Gastrocnemius medialis (tissue), 4 donors: ENCODE measurements at regions not wholly inside any gene's neighbourhood (a gene's known extent, or its start where the extent isn't known, plus 50 kb on each side); places are given as distances from the start of the nearest gene placed in this dataset.

Experiments
- ATAC-seq, 2 donors: fragments of 150-250 bp; one replicate each; pipeline ENCODE4 v1.9.1; 2016
- DNase-seq, 2 donors: peaks; one replicate each; pipeline ENCODE4 v3.0.0-alpha.2; 2019
- H3K27ac ChIP-seq, 4 donors: fragments of 200-600 bp; sonication (generic); 1 replicate in 1 of 4; 2 replicates in 3 of 4; pipeline ENCODE4 v1.5.1; 2016 to 2018; ENCODE audit warnings: mild to moderate bottlenecking in 2 of 4, moderate library complexity in 1 of 4
- H3K27me3 ChIP-seq, 3 donors: fragments of 200-600 bp; sonication (generic) in 2 of 3; 1 replicate in 1 of 3; 2 replicates in 2 of 3; pipeline versions ENCODE4 v1.5.1 to v1.6.0; 2016 to 2019; ENCODE audit warnings: mild to moderate bottlenecking in 1 of 3, moderate library complexity in 1 of 3
- H3K36me3 ChIP-seq, 2 donors: fragments of 200-600 bp; sonication (generic) in 1 of 2; one replicate each; pipeline ENCODE4 v1.5.1; 2017 to 2018
- H3K4me1 ChIP-seq, 2 donors: fragments of 200-600 bp; sonication (generic) in 1 of 2; one replicate each; pipeline ENCODE4 v1.5.1; 2016 to 2017; ENCODE audit warnings: mild to moderate bottlenecking in 2 of 2
- H3K4me3 ChIP-seq, 4 donors: fragments of 200-600 bp; sonication (generic) in 3 of 4; 1 replicate in 1 of 4; 2 replicates in 3 of 4; pipeline ENCODE4 v1.5.1; 2016 to 2019; ENCODE audit warnings: mild to moderate bottlenecking in 2 of 4
- H3K9me3 ChIP-seq, 3 donors: fragments of 200-600 bp; sonication (generic) in 2 of 3; 1 replicate in 1 of 3; 2 replicates in 2 of 3; pipeline ENCODE4 v1.5.1; 2016 to 2019
- CTCF ChIP-seq, 5 experiments: fragments of 450-650 bp in 3 of 5; fragments of 200-600 bp in 2 of 5; sonication (generic) in 2 of 5; IDR thresholded peaks in 4 of 5; conservative IDR thresholded peaks in 1 of 5; 1 replicate in 4 of 5; 2 replicates in 1 of 5; pipeline ENCODE4 v1.5.1; 2016 to 2019; ENCODE audit warnings: antibody characterized with exemption in 5 of 5, mild to moderate bottlenecking in 3 of 5, moderate library complexity in 3 of 5
- POLR2A ChIP-seq, 2 donors: fragments of 450-650 bp; IDR thresholded peaks; one replicate each; pipeline ENCODE4 v1.6.1; 2017; ENCODE audit warnings: antibody characterized with exemption in 2 of 2, mild to moderate bottlenecking in 2 of 2, moderate library complexity in 2 of 2
- in situ Hi-C, 4 donors: fragments of 200-750 bp; cut with MboI; loops; one replicate each; pipeline versions ENCODE4 v1.15.0 to v1.8.0; 2017; ENCODE audit warnings: low sequenced_read_pairs in 4 of 4
- intact Hi-C: fragments of 100-400 bp; cut with DNase I; formaldehyde crosslinking; loops from one replicate; pipeline ENCODE4 v1.15.1; 2023; ENCODE audit warnings: low total_unique reads

- in situ Hi-C loops (no loop called here), intact Hi-C loops (no loop called here)
- no peak overlapping the region for H3K27ac ChIP-seq
- no peaks in the 10 kb centered on the region for H3K27me3 ChIP-seq
- H3K4me3 ChIP-seq, result no peak overlapping the region
- ATAC-seq (no peak), DNase-seq (no peak)
- H3K9me3 ChIP-seq, result no peaks in the 10 kb centered on the region
- TF ChIP-seq POLR2A (IDR thresholded peaks at IDR 0.05) (no peak), CTCF (IDR thresholded peaks at IDR 0.05 in 4 of 5, conservative IDR thresholded peaks at IDR 0.05 in 1 of 5) (no peak)
- H3K4me1 ChIP-seq, result no peaks in the 10 kb centered on the region
- no peaks in the 10 kb centered on the region for H3K36me3 ChIP-seq
Observed at GRCh38 chr6:153816366-153816765, 222.7 kb upstream of the OPRM1 start.

- Histone ChIP-seq H3K4me1 (no peaks in the 10 kb centered on the region), H3K27ac (no peak overlapping the region), H3K9me3 (no peaks in the 10 kb centered on the region), H3K27me3 (no peaks in the 10 kb centered on the region), H3K36me3 (no peaks in the 10 kb centered on the region), H3K4me3 (no peak overlapping the region)
- no peak for TF ChIP-seq POLR2A (IDR thresholded peaks at IDR 0.05)
- TF ChIP-seq CTCF (IDR thresholded peaks at IDR 0.05 in 4 of 5, conservative IDR thresholded peaks at IDR 0.05 in 1 of 5), result no peak
- intact Hi-C loops (no loop called here), in situ Hi-C loops (no loop called here)
- ATAC-seq (no peak), DNase-seq (no peak)
Observed at GRCh38 chr6:153814136-153814535, 224.9 kb upstream of the OPRM1 start.

- ATAC-seq (no peak), DNase-seq (no peak)
- Histone ChIP-seq H3K36me3 (no peaks in the 10 kb centered on the region), H3K4me1 (no peaks in the 10 kb centered on the region), H3K27me3 (no peaks in the 10 kb centered on the region), H3K9me3 (no peaks in the 10 kb centered on the region), H3K4me3 (no peak overlapping the region), H3K27ac (no peak overlapping the region)
- intact Hi-C loops (no loop called here), in situ Hi-C loops (no loop called here)
- TF ChIP-seq CTCF (IDR thresholded peaks at IDR 0.05 in 4 of 5, conservative IDR thresholded peaks at IDR 0.05 in 1 of 5), result no peak
- no peak for TF ChIP-seq POLR2A (IDR thresholded peaks at IDR 0.05)
Observed at GRCh38 chr6:153804755-153805330, 234.2 kb upstream of the OPRM1 start.

- Histone ChIP-seq H3K9me3 (no peaks in the 10 kb centered on the region), H3K27me3 (no peaks in the 10 kb centered on the region), H3K4me3 (no peak overlapping the region), H3K27ac (no peak overlapping the region), H3K36me3 (no peaks in the 10 kb centered on the region), H3K4me1 (no peaks in the 10 kb centered on the region)
- in situ Hi-C loops (no loop called here), intact Hi-C loops (no loop called here)
- ATAC-seq, result no peak
- DNase-seq, result no peak
- TF ChIP-seq CTCF (IDR thresholded peaks at IDR 0.05 in 4 of 5, conservative IDR thresholded peaks at IDR 0.05 in 1 of 5) (no peak), POLR2A (IDR thresholded peaks at IDR 0.05) (no peak)
Observed at GRCh38 chr6:153801917-153802316, 237.1 kb upstream of the OPRM1 start.

- H3K27ac ChIP-seq, result no peak overlapping the region
- no peaks in the 10 kb centered on the region for H3K4me1 ChIP-seq
- intact Hi-C loops (no loop called here), in situ Hi-C loops (no loop called here)
- no peak for ATAC-seq
- H3K27me3 ChIP-seq, result no peaks in the 10 kb centered on the region
- TF ChIP-seq CTCF (IDR thresholded peaks at IDR 0.05 in 4 of 5, conservative IDR thresholded peaks at IDR 0.05 in 1 of 5), result no peak
- TF ChIP-seq POLR2A (IDR thresholded peaks at IDR 0.05), result no peak
- no peaks in the 10 kb centered on the region for H3K36me3 ChIP-seq
- H3K4me3 ChIP-seq, result no peak overlapping the region
- no peak for DNase-seq
- no peaks in the 10 kb centered on the region for H3K9me3 ChIP-seq
Observed at GRCh38 chr6:153800580-153801188, 238.4 kb upstream of the OPRM1 start.
